H9 (cell line): ENCODE measurements at regions not wholly inside any gene's neighbourhood (a gene's known extent, or its start where the extent isn't known, plus 50 kb on each side); places are given as distances from the start of the nearest gene placed in this dataset.

ENCODE experiments used
- DNase-seq: peaks from one replicate; pipeline ENCODE4 v3.0.0-alpha.2; 2017
- H2AFZ ChIP-seq: one replicate; pipeline ENCODE4 v1.6.1; 2013; ENCODE audit warnings: mild to moderate bottlenecking, low read length, control low read depth, moderate library complexity
- H2AK5ac ChIP-seq: 2 replicates; pipeline ENCODE4 v1.6.1; 2013; ENCODE audit warnings: low read length, control low read depth, mixed read lengths; ENCODE audit not compliant: insufficient read length
- H2BK120ac ChIP-seq: one replicate; pipeline ENCODE4 v1.6.1; 2013; ENCODE audit warnings: low read depth, mild to moderate bottlenecking, low read length, control low read depth, inconsistent platforms; ENCODE audit not compliant: poor library complexity, severe bottlenecking
- H2BK12ac ChIP-seq: 2 replicates; pipeline ENCODE4 v1.6.1; 2013; ENCODE audit warnings: low read length, control low read depth, mixed read lengths, low read depth; ENCODE audit not compliant: insufficient read length
- H2BK15ac ChIP-seq: 2 replicates; pipeline ENCODE4 v1.6.1; 2013; ENCODE audit warnings: low read depth, low read length, control low read depth
- H2BK20ac ChIP-seq: one replicate; pipeline ENCODE4 v1.6.1; 2013; ENCODE audit warnings: low read depth, mild to moderate bottlenecking, low read length, control low read depth, inconsistent platforms; ENCODE audit not compliant: poor library complexity, severe bottlenecking
- H2BK5ac ChIP-seq: 2 replicates; pipeline ENCODE4 v1.6.1; 2013; ENCODE audit warnings: low read length, control low read depth, mixed read lengths; ENCODE audit not compliant: insufficient read length
- H3K14ac ChIP-seq: 2 replicates; pipeline ENCODE4 v1.6.1; 2013; ENCODE audit warnings: low read length, control low read depth; ENCODE audit not compliant: insufficient read depth
- H3K18ac ChIP-seq: 2 replicates; pipeline ENCODE4 v1.6.1; 2013; ENCODE audit warnings: low read depth, mild to moderate bottlenecking, mixed read lengths, low read length, control low read depth; ENCODE audit not compliant: insufficient read length
- H3K23ac ChIP-seq: 2 replicates; pipeline ENCODE4 v1.6.1; 2013; ENCODE audit warnings: low read length, control low read depth, mixed read lengths, low read depth; ENCODE audit not compliant: insufficient read length
- H3K23me2 ChIP-seq: 2 replicates; pipeline ENCODE4 v1.6.1; 2013; ENCODE audit warnings: low read depth, mild to moderate bottlenecking, mixed read lengths, low read length, control low read depth; ENCODE audit not compliant: insufficient read length, poor library complexity, severe bottlenecking
- H3K27ac ChIP-seq: 2 replicates; pipeline ENCODE4 v1.5.1; 2013; ENCODE audit warnings: low read length, control low read depth, mixed read lengths, low read depth; ENCODE audit not compliant: insufficient read length
- H3K27me3 ChIP-seq: 2 replicates; pipeline ENCODE4 v1.6.1; 2013; ENCODE audit warnings: low read length, control low read depth, inconsistent platforms; ENCODE audit not compliant: insufficient read depth
- H3K4ac ChIP-seq: 2 replicates; pipeline ENCODE4 v1.6.1; 2013; ENCODE audit warnings: low read depth, mild to moderate bottlenecking, control low read depth, inconsistent platforms, low read length, moderate library complexity
- H3K4me1 ChIP-seq: 2 replicates; pipeline ENCODE4 v1.6.1; 2013; ENCODE audit warnings: low read length, control low read depth, inconsistent platforms; ENCODE audit not compliant: insufficient read depth
- H3K4me2 ChIP-seq: 2 replicates; pipeline ENCODE4 v1.6.1; 2013; ENCODE audit warnings: low read length, control low read depth, mixed read lengths; ENCODE audit not compliant: insufficient read length, insufficient read depth
- H3K56ac ChIP-seq: 2 replicates; pipeline ENCODE4 v1.6.1; 2013; ENCODE audit warnings: low read depth, mild to moderate bottlenecking, mixed read lengths, low read length, control low read depth; ENCODE audit not compliant: insufficient read length
- H3K79me1 ChIP-seq: 2 replicates; pipeline ENCODE4 v1.6.1; 2013; ENCODE audit warnings: low read depth, mild to moderate bottlenecking, moderate library complexity, low read length, control low read depth, inconsistent platforms; ENCODE audit not compliant: insufficient read depth, poor library complexity, severe bottlenecking
- H3K79me2 ChIP-seq: 2 replicates; pipeline ENCODE4 v1.6.1; 2013; ENCODE audit warnings: low read length, control low read depth, inconsistent platforms; ENCODE audit not compliant: insufficient read depth
- H3K9ac ChIP-seq: 2 replicates; pipeline ENCODE4 v1.6.1; 2013; ENCODE audit warnings: low read length, control low read depth, mixed read lengths; ENCODE audit not compliant: insufficient read length; ENCODE audit errors: extremely low read depth
- H3K9me3 ChIP-seq: one replicate; pipeline ENCODE4 v1.6.1; 2013; ENCODE audit warnings: low read depth, low read length, inconsistent platforms; ENCODE audit not compliant: control insufficient read depth
- H3T11ph ChIP-seq: one replicate; pipeline ENCODE4 v1.6.1; 2013; ENCODE audit warnings: mild to moderate bottlenecking, low read length, control low read depth, inconsistent platforms
- H4K20me1 ChIP-seq: one replicate; pipeline ENCODE4 v1.6.1; 2013; ENCODE audit not compliant: control insufficient read depth, insufficient read length, insufficient read depth
- H4K5ac ChIP-seq: 2 replicates; pipeline ENCODE4 v1.6.1; 2013; ENCODE audit warnings: low read depth, mild to moderate bottlenecking, mixed read lengths, low read length, control low read depth; ENCODE audit not compliant: insufficient read length
- H4K8ac ChIP-seq: replicated peaks from 2 replicates; pipeline ENCODE4 v1.6.1; 2013; ENCODE audit warnings: low read length, control low read depth, mixed read lengths, low read depth; ENCODE audit not compliant: insufficient read length
- H4K91ac ChIP-seq: 2 replicates; pipeline ENCODE4 v1.6.1; 2013; ENCODE audit warnings: low read depth, mild to moderate bottlenecking, moderate library complexity, mixed read lengths, low read length, control low read depth; ENCODE audit not compliant: insufficient read length
- H3K27ac Mint-ChIP-seq, 3 experiments: 2 replicates in 2 of 3; 3 replicates in 1 of 3; pipeline ENCODE4 v1.8.0; 2020 to 2021; ENCODE audit warnings: mixed read lengths in 3 of 3, mild to moderate bottlenecking in 1 of 3, moderate library complexity in 1 of 3
- H3K27me3 Mint-ChIP-seq: 2 replicates; pipeline ENCODE4 v1.8.0; 2021; ENCODE audit warnings: low read depth, mild to moderate bottlenecking, moderate library complexity, mixed read lengths
- H3K36me3 Mint-ChIP-seq, 3 experiments: 2 replicates in 2 of 3; 3 replicates in 1 of 3; pipeline ENCODE4 v1.8.0; 2020 to 2021; ENCODE audit warnings: low read depth in 3 of 3, mixed read lengths in 3 of 3; ENCODE audit not compliant: insufficient read depth in 1 of 3
- H3K4me1 Mint-ChIP-seq, 2 experiments: 2 replicates each; pipeline ENCODE4 v1.8.0; 2020; ENCODE audit warnings: mixed read lengths in 2 of 2
- H3K4me3 Mint-ChIP-seq, 2 experiments: 2 replicates in 1 of 2; 3 replicates in 1 of 2; pipeline ENCODE4 v1.8.0; 2020 to 2021; ENCODE audit warnings: mild to moderate bottlenecking in 2 of 2, mixed read lengths in 2 of 2, moderate library complexity in 1 of 2
- H3K9me3 Mint-ChIP-seq, 2 experiments: 2 replicates in 1 of 2; 3 replicates in 1 of 2; pipeline ENCODE4 v1.8.0; 2020; ENCODE audit warnings: mild to moderate bottlenecking in 2 of 2, mixed read lengths in 2 of 2, moderate library complexity in 1 of 2
- CTCF ChIP-seq: fragments of 200-600 bp; sonication (generic); conservative IDR thresholded peaks from 3 replicates; pipeline ENCODE4 v1.8.0; 2021; ENCODE audit warnings: antibody characterized with exemption, mild to moderate bottlenecking
- WGBS: extraction: QIAGEN DNeasy Blood & Tissue Kit; methylation state at CpG from one replicate; pipeline ENCODE4 v1.1.7; 2013; ENCODE audit warnings: missing lambda C conversion rate, low lambda C conversion rate, mixed read lengths; ENCODE audit not compliant: insufficient read length; ENCODE audit errors: extremely low coverage; 5-methylcytosine and 5-hydroxymethylcytosine counted together

DNA sequence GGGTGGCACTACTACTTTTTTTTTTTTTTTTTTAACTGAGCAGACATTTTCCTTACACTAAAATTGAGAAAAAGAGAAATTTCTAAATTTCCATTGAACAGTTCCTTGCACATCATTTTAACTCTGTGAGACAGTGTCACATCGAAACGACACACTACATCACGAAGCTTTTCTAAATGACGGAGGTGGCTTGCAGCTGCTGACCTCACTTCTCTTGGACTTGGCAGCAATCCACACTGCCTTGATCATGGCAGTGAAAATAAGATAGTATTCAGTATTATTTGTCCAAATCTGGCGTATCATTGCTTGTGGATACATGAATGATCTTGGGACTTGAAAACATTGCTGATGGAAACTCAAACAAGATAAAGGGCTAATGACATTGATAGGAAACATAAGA, 80.3 kb upstream of the CYYR1 start:
- Histone ChIP-seq H4K8ac (no peak overlapping the region), H2BK120ac (no peak overlapping the region), H3K79me1 (no peaks in the 10 kb centered on the region), H3K9me3 (no peaks in the 10 kb centered on the region), H4K5ac (no peak overlapping the region), H2BK12ac (no peak overlapping the region), H3K4me2 (no peak overlapping the region), H2AK5ac (no peak overlapping the region), H3K4ac (no peak overlapping the region), H3K56ac (no peak overlapping the region), H3K14ac (no peak overlapping the region), H3K79me2 (no peaks in the 10 kb centered on the region), H4K20me1 (no peaks in the 10 kb centered on the region), H2AFZ (no peak overlapping the region), H2BK5ac (no peak overlapping the region), H4K91ac (no peak overlapping the region), H3K23ac (no peak overlapping the region), H3T11ph (no peak overlapping the region), H3K27ac (no peak overlapping the region), H2BK15ac (no peak overlapping the region), H3K18ac (no peak overlapping the region), H3K27me3 (no peaks in the 10 kb centered on the region), H3K23me2 (no peaks in the 10 kb centered on the region), H2BK20ac (no peak overlapping the region), H3K4me1 (no peaks in the 10 kb centered on the region), H3K9ac (no peak overlapping the region)
- no CpG with 5 or more reads among the region's 5 CpGs for WGBS
- Mint-ChIP-seq H3K27me3 (no peaks in the 10 kb centered on the region; the same call in 1 of the 2 replicates), H3K4me1 (no peaks in the 10 kb centered on the region), H3K9me3 (no peaks in the 10 kb centered on the region; a peak in 1 of 5 replicates), H3K36me3 (no peaks in the 10 kb centered on the region; a peak in 1 of 7 replicates), H3K4me3 (no peak overlapping the region), H3K27ac (no peak overlapping the region)
- no peak for DNase-seq
- no peak for TF ChIP-seq CTCF
